A172 (cell line): ENCODE measurements at regions not wholly inside any gene's neighbourhood (a gene's known extent, or its start where the extent isn't known, plus 50 kb on each side); places are given as distances from the start of the nearest gene placed in this dataset.
"Not testable (repeated sequence)": the region's sequence is repeated elsewhere in the genome, so short reads cannot be mapped to it uniquely, and the experiment has no call there.

Experiments
- DNase-seq: peaks from one replicate; pipeline ENCODE4 v3.0.0-alpha.2; 2015; ENCODE audit warnings: low spot score

DNA sequence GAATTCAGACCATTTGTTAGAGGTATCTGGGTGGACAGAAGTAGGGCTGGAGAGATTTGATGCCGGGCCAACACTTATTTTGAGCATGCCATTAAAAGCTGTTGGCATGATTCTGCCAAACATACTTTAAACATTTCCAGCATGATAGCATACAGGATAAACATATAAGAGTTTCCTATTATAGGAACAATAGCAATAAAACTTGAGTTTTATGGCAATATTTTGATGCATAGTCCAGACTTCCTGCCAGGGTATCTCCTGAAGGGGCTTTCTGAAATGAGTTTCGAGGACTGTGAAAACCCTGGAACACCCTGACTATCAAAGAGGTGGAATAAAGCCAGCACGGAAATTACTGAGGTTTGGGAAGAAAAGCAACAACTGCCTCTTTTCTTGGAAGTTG, 1398.0 kb upstream of the NXPH2 start:
- peak; percentile 62 for DNase-seq

GRCh38 chr2:140177086-140177485, 1396.9 kb upstream of the NXPH2 start:
- DNase-seq, result no peak

DNA sequence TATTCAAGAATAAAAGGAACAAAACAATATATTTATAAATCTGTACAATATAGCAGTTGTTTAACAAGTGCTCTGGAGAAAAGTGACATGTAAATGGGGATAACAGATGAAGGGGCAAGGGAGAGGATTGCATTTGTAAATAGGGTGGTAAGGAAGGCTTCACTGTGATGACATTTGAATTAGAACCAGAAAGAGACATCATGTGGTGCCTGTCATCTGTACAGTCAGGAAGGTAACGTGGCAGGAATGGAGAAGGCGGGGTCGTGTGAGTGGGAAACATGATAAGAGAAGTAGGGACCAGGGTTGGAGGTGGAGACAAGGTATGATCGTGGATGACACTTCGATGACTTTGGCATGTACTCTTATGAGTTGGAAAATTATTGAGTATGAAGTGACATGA, 1393.6 kb upstream of the NXPH2 start:
- no peak for DNase-seq

DNA sequence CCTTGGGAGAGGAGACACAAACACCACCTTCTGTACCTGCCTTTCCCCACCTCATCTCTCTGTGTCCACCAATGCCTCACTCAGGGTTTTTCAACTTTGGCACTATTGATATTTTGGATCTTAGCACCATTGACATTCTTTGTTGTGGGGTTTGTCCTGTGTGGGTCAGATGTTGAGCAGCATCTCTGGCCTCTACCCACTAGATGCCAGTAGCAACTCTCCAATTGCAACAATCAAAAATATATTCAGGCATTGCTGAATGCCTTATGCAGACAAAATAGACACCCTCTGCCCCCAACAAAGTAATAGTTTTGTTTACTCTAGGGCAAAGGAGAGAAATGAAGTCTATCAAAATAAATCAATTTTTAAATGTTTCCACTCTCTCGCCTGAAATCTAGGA, 1384.3 kb upstream of the NXPH2 start:
- no peak for DNase-seq

DNA sequence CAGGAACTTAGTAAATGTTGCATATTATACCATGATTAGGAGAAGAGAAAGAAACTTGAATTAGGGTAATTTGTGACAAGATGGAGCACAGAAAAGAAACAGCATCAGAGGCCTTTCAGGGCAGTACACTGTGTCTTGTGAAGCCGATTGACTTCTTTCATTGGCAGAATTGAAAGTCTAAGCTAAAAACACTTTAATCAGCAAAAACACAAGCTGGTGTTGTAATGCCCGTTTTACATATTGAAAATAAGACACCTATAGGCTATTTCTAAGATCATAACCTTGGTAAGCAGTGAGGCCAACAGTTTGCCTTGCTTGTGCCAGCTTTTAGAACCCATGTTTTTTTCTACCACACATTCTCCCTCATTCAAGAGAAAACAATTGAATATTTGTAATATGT, 1378.1 kb upstream of the NXPH2 start:
- no peak for DNase-seq

GRCh38 chr2:140157816-140158215, 1377.6 kb upstream of the NXPH2 start:
- DNase-seq, result no peak

GRCh38 chr2:140154706-140155105, 1374.5 kb upstream of the NXPH2 start:
- peak; percentile 15 for DNase-seq

- no peak for DNase-seq
Observed at GRCh38 chr2:140154271-140154670, 1374.1 kb upstream of the NXPH2 start.

DNA sequence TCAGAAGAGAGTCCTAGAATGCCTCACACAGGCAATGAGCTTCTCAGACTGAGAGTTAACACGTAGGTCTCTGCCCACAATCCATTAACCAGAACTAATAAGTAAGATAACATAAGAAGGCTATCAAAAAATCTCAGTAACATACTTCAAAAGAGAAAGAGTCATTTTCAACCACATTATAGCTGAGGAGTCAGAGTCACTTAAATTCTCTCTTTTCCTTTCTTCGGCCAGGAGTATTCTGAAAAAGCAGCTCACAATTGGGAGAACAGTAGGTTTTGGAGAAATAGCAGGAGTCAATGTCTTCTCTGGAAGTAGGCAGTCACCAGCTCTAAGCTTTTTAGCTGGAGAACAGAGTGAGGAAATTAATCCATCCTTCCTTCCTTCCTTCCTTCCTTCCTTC, 1364.4 kb upstream of the NXPH2 start:
- no peak for DNase-seq

DNA sequence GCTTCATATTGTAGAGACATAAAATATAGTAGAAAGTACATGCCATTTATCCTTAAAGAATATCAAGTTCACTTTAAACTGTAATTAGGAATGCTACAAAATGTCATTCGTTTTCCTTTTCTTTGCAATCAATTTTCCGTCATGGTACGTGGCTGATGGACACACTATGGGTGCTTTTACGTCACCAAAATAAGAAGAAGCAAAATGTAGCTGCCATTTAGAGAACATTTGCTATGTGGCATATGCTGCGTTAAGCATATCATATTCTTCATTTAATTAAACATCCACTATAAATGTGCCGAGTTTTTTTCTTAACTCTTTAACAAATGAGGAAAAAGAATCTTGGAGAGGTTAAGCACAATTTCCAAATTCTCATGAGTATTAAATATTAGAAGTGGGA, 1358.5 kb upstream of the NXPH2 start:
- no peak for DNase-seq

DNA sequence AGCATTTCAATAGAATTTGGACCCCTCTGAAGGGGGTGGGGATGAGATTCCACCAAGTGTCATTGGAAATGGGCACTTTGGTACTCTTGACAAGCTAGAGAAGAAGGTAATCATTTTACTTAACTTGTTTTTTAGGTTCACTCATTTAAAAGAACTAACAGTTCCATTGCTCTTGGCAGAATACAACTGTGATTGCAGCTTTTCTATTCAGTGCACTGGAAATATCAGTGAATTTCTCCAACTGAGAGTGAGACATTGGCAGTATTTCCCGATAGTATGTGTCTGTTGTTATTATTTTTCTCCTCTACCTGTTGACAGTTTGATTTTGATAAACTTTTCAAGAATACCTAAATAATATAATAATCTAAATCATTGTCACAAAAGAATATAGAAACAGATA, 1356.7 kb upstream of the NXPH2 start:
- DNase-seq, result no peak

DNA sequence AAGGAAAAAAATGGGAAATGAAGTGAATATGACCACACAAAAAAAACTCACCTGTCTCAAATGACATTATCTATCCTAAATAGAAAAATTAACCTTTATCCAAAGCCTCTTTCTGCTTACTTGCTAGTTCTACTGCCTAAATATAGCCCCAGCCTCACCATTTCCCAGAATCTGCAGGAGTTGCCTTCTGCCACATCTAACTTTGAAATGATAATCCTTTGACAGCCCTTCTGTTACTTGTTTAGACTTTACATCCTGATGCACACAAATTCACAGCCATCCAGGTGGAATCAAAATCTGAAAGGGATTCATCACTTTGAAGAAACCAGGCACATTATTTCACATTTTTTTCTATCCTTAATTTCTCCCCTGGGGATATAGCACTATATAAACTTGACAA, 1356.2 kb upstream of the NXPH2 start:
- no peak for DNase-seq

GRCh38 chr2:140128909-140129308, 1348.7 kb upstream of the NXPH2 start:
- DNase-seq, result no peak

DNA sequence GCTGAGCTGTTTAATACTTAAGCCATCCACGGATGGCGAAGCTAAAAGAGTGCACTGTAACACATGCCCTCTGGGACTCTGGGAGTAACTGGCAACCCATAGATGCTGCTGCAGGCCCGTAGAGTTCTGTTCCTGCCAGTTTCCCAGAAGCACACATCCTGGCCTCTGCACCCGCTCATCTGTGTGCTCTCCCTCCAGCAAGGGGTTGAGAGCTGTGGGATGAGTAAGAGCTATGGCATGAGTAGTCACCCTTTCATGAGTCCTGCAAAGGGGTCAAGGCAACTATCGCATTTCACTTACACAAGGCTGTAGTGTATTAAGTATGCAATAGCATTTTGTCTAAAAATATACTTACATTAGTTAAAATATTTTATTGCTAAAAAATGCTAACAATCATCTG, 1341.8 kb upstream of the NXPH2 start:
- peak; percentile 35 for DNase-seq

- no peak for DNase-seq
Observed at GRCh38 chr2:140117386-140117785, 1337.2 kb upstream of the NXPH2 start.

DNA sequence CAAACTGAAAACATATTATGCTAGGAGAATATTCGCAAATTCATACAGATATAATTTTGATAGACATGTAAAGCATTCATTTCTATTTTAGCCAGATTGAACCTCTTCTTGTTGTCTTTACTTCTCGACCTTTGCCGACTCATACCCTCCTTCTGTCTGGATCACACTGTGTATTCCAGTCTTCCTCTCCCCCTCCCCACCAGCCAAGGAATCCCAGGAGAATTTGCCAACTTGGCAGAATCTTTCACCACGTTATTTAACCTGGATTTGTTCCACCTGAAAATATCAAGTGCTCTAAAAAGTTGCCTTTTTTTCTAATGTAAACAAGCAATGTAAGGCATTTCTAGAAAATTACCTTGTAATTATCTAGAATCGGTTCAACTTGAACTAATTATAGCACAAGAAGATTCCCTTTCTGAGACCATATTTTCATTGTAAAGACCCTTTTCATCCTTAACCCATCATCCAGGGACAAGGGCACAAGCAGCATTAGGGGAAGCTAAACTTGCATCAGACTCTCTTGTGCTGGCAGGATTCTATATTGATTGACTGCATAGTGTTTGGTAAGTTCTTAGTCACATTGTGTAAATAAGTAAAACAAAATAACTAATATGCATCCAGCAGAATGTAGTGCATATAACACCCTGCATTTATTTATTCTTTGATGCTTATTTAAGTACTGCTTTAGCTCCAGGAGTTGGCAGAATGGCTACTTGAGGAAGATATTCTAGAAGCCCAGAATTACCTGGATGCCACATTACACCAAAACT, 1328.7 kb upstream of the NXPH2 start:
- DNase-seq, result no peak

DNA sequence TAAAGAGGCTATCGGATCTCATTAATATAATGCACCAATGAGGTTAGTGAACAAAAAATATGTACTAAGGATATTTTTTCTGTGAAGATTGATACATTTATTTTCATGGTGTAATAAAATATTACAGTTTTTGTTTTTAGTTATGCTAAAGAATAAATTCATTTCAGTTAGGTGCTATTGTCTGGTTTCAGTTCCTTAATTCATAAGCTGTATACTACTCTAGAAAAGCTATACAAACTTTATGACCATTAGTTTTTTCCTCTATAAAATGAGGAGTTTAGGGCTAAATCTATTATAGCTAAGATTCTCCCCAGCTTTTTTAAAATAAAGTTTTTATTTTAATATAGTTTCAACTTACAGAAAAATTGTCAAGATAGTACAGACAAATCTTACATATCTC, 1311.7 kb upstream of the NXPH2 start:
- DNase-seq, result no peak

GRCh38 chr2:140086964-140087363, 1306.8 kb upstream of the NXPH2 start:
- DNase-seq, result no peak

GRCh38 chr2:140085674-140086073, 1305.5 kb upstream of the NXPH2 start:
- no peak for DNase-seq

GRCh38 chr2:140079038-140079437, 1298.8 kb upstream of the NXPH2 start:
- DNase-seq, result no peak

GRCh38 chr2:140076164-140076563, 1296.0 kb upstream of the NXPH2 start:
- DNase-seq, result no peak

DNA sequence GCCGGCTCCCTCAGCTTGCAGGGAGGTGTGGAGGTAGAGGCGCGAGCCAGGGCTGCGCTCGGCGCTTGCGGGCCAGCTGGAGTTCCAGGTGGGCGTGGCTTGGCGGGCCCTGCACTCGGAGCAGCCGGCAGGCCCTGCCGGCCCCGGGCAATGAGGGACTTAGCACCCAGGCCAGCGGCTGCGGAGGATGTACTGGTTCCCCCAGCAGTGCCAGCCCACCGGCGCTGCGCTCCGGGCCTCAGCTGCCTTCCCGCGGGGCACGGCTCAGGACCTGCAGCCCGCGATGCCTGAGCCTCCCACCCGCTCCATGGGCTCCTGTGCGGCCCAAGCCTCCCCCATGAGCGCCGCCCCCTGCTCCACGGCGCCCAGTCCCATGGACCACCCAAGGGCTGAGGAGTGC, 1293.6 kb upstream of the NXPH2 start:
- DNase-seq, result not testable (repeated sequence)

DNA sequence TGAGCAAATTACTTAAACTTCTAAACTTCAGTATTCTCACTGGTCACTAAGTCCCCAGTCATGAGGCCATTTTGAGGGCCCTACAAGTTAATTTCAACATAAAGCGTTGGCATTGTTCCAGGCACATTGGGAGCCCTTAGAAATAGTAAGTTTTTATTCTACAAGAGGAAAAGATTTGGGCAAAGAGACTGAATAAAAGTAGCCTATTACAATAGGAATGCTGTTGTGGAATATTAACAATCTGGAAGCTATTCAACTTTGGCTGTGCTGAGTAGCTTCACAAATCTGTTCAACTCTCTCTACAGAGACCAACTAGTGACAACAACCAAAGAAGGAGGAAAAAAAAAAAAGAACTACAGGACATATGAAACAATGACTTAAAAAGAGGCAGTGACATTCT, 1287.5 kb upstream of the NXPH2 start:
- no peak for DNase-seq

- no peak for DNase-seq
Observed at GRCh38 chr2:140064243-140064642, 1284.1 kb upstream of the NXPH2 start.
